Hepatocyte (in vitro differentiated cells): ENCODE measurements at regions not wholly inside any gene's neighbourhood (a gene's known extent, or its start where the extent isn't known, plus 50 kb on each side); places are given as distances from the start of the nearest gene placed in this dataset.

Experiments
- EZH2 ChIP-seq: fragments of 200-600 bp; sonication (generic); IDR thresholded peaks from 2 replicates; pipeline ENCODE4 v1.6.1; 2016; ENCODE audit warnings: antibody characterized with exemption, mild to moderate bottlenecking, borderline replicate concordance
- EZH2phosphoT487 ChIP-seq: fragments of 200-600 bp; sonication (generic); IDR thresholded peaks from one replicate; pipeline ENCODE4 v1.6.1; 2018; ENCODE audit warnings: antibody characterized with exemption, mild to moderate bottlenecking, low read depth, moderate library complexity; ENCODE audit not compliant: unreplicated experiment, severe bottlenecking
- TF ChIP-seq, protein P1 (sequence below): fragments of 200-600 bp; sonication (generic); IDR thresholded peaks from 2 replicates; pipeline ENCODE4 v1.5.1; 2016; ENCODE audit warnings: antibody characterized with exemption, mild to moderate bottlenecking; ENCODE audit not compliant: poor library complexity

DNA sequence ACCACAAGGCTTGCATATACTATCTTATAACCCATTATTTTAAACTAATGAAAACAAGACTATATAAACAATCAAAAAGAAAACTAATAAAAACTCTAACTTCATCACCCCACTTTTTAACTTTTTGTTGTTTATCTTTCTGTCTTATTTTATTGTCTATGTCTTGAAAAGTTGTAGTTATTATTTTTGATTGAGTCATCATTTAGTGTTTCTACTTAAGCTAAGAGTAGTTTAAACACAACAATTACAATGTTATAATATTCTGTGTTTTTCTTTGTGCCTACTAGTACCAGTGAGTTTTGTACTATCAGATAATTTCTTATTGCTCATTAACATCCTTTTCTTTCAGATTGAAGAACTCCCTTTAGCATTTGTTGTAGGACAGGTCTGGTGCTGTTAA, 318.7 kb upstream of the ATP5MC3 start:
- TF ChIP-seq, protein P1, sequence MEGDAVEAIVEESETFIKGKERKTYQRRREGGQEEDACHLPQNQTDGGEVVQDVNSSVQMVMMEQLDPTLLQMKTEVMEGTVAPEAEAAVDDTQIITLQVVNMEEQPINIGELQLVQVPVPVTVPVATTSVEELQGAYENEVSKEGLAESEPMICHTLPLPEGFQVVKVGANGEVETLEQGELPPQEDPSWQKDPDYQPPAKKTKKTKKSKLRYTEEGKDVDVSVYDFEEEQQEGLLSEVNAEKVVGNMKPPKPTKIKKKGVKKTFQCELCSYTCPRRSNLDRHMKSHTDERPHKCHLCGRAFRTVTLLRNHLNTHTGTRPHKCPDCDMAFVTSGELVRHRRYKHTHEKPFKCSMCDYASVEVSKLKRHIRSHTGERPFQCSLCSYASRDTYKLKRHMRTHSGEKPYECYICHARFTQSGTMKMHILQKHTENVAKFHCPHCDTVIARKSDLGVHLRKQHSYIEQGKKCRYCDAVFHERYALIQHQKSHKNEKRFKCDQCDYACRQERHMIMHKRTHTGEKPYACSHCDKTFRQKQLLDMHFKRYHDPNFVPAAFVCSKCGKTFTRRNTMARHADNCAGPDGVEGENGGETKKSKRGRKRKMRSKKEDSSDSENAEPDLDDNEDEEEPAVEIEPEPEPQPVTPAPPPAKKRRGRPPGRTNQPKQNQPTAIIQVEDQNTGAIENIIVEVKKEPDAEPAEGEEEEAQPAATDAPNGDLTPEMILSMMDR, result no peak
- TF ChIP-seq EZH2phosphoT487, result no peak
- TF ChIP-seq EZH2, result no peak
